Hepatocyte (in vitro differentiated cells): ENCODE measurements at regions not wholly inside any gene's neighbourhood (a gene's known extent, or its start where the extent isn't known, plus 50 kb on each side); places are given as distances from the start of the nearest gene placed in this dataset.

Experiments
- DNase-seq: peaks from one replicate; pipeline ENCODE4 v3.0.0-alpha.2; 2016; ENCODE audit warnings: low spot score
- H2AFZ ChIP-seq: fragments of 200-600 bp; sonication (generic); 2 replicates; pipeline ENCODE4 v1.6.0; 2016; ENCODE audit warnings: antibody characterized with exemption, mild to moderate bottlenecking
- H3K27ac ChIP-seq: fragments of 200-600 bp; sonication (generic); 2 replicates; pipeline ENCODE4 v1.5.1; 2016; ENCODE audit warnings: mild to moderate bottlenecking
- H3K27me3 ChIP-seq: fragments of 200-600 bp; sonication (generic); 2 replicates; pipeline ENCODE4 v1.6.1; 2016
- H3K36me3 ChIP-seq: fragments of 200-600 bp; sonication (generic); replicated peaks from 2 replicates; pipeline ENCODE4 v1.5.1; 2016; ENCODE audit warnings: low read depth; ENCODE audit not compliant: insufficient read depth
- H3K4me1 ChIP-seq: fragments of 200-600 bp; sonication (generic); 2 replicates; pipeline ENCODE4 v1.5.1; 2016; ENCODE audit warnings: mild to moderate bottlenecking, moderate library complexity; ENCODE audit not compliant: insufficient read depth
- H3K4me2 ChIP-seq: fragments of 200-600 bp; sonication (generic); 2 replicates; pipeline ENCODE4 v1.6.0; 2016
- H3K4me3 ChIP-seq: fragments of 200-600 bp; sonication (generic); 2 replicates; pipeline ENCODE4 v1.5.1; 2016; ENCODE audit warnings: mild to moderate bottlenecking
- H3K79me2 ChIP-seq: fragments of 200-600 bp; sonication (generic); 2 replicates; pipeline ENCODE4 v1.6.0; 2017; ENCODE audit warnings: mild to moderate bottlenecking
- H3K9me2 ChIP-seq: fragments of 200-600 bp; sonication (generic); replicated peaks from 2 replicates; pipeline ENCODE4 v1.6.0; 2017; ENCODE audit warnings: mild to moderate bottlenecking; ENCODE audit not compliant: insufficient read depth
- H3K9me3 ChIP-seq: fragments of 200-600 bp; sonication (generic); 2 replicates; pipeline ENCODE4 v1.5.1; 2016; ENCODE audit warnings: low read depth, mild to moderate bottlenecking
- H4K20me1 ChIP-seq: fragments of 200-600 bp; sonication (generic); 2 replicates; pipeline ENCODE4 v1.6.0; 2016; ENCODE audit warnings: mild to moderate bottlenecking; ENCODE audit not compliant: insufficient read depth, poor library complexity, severe bottlenecking
- EZH2 ChIP-seq: fragments of 200-600 bp; sonication (generic); IDR thresholded peaks from 2 replicates; pipeline ENCODE4 v1.6.1; 2016; ENCODE audit warnings: antibody characterized with exemption, mild to moderate bottlenecking, borderline replicate concordance
- EZH2phosphoT487 ChIP-seq: fragments of 200-600 bp; sonication (generic); IDR thresholded peaks from one replicate; pipeline ENCODE4 v1.6.1; 2018; ENCODE audit warnings: antibody characterized with exemption, mild to moderate bottlenecking, low read depth, moderate library complexity; ENCODE audit not compliant: unreplicated experiment, severe bottlenecking
- WGBS: methylation state at CpG from one replicate; pipeline ENCODE4 v1.1.6; 2016; ENCODE audit warnings: low lambda C conversion rate; ENCODE audit errors: missing lambda C conversion rate; 5-methylcytosine and 5-hydroxymethylcytosine counted together
- TF ChIP-seq, protein P1 (sequence below): fragments of 200-600 bp; sonication (generic); IDR thresholded peaks from 2 replicates; pipeline ENCODE4 v1.5.1; 2016; ENCODE audit warnings: antibody characterized with exemption, mild to moderate bottlenecking; ENCODE audit not compliant: poor library complexity

DNA sequence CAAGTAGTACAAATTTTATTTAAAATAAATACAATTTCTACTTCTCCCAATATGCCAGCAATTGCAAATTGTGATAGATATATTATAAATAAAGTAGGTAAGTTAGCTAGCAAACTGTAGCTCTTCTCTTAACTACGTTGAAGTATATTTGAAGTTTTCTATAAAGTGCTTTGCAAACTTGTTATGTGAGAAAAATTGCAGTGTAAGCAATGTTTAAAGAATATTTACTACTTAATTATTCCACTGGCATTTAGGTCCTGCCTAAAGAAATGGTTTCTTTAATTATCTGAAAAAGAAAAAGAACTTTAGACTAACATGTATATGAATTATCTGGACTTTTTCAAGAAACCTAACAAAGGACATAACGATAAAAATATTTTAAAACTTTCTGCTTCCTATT is 1350.0 kb upstream of the CDH9 start:
- 88% methylated on average over 2 of the region's 2 CpGs for WGBS
- Histone ChIP-seq H3K4me1 (no peaks in the 10 kb centered on the region), H3K9me3 (no peaks in the 10 kb centered on the region), H3K4me3 (no peak overlapping the region), H3K4me2 (no peak overlapping the region), H3K27me3 (no peaks in the 10 kb centered on the region), H2AFZ (no peak overlapping the region), H3K9me2 (no peaks in the 10 kb centered on the region), H3K79me2 (no peaks in the 10 kb centered on the region), H3K27ac (no peak overlapping the region), H3K36me3 (no peaks in the 10 kb centered on the region), H4K20me1 (no peaks in the 10 kb centered on the region)
- DNase-seq, result no peak
- TF ChIP-seq, protein P1, sequence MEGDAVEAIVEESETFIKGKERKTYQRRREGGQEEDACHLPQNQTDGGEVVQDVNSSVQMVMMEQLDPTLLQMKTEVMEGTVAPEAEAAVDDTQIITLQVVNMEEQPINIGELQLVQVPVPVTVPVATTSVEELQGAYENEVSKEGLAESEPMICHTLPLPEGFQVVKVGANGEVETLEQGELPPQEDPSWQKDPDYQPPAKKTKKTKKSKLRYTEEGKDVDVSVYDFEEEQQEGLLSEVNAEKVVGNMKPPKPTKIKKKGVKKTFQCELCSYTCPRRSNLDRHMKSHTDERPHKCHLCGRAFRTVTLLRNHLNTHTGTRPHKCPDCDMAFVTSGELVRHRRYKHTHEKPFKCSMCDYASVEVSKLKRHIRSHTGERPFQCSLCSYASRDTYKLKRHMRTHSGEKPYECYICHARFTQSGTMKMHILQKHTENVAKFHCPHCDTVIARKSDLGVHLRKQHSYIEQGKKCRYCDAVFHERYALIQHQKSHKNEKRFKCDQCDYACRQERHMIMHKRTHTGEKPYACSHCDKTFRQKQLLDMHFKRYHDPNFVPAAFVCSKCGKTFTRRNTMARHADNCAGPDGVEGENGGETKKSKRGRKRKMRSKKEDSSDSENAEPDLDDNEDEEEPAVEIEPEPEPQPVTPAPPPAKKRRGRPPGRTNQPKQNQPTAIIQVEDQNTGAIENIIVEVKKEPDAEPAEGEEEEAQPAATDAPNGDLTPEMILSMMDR, result no peak
- TF ChIP-seq EZH2phosphoT487 (no peak), EZH2 (no peak)

DNA sequence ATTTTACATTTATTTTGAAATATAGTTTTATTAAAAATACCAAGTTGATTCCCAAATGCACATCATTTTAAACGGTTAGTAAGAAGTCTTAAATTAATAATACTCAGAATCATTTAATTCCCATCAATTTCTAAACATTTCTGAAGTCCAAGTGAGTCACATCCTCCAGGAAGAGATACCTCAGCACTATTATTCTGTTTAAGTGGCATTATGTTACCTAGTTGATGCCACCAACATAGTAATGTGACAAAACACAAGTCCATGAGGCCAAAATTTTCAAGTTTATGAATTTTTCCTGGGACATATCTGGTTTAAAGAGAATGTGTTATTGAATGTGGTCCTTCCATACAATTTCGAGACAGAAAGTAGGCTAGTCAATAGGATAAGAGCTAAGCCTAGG is 1348.3 kb upstream of the CDH9 start:
- DNase-seq, result no peak
- no peak overlapping the region for H3K27ac ChIP-seq
- no peaks in the 10 kb centered on the region for H3K27me3 ChIP-seq
- H3K4me2 ChIP-seq, result no peak overlapping the region
- no peaks in the 10 kb centered on the region for H3K9me2 ChIP-seq
- H4K20me1 ChIP-seq, result no peaks in the 10 kb centered on the region
- 63% methylated on average over 2 of the region's 2 CpGs for WGBS
- no peaks in the 10 kb centered on the region for H3K79me2 ChIP-seq
- no peaks in the 10 kb centered on the region for H3K36me3 ChIP-seq
- H3K9me3 ChIP-seq, result no peaks in the 10 kb centered on the region
- H2AFZ ChIP-seq, result no peak overlapping the region
- H3K4me3 ChIP-seq, result no peak overlapping the region
- no peaks in the 10 kb centered on the region for H3K4me1 ChIP-seq
- no peak for TF ChIP-seq EZH2
- TF ChIP-seq, protein P1, result no peak
- TF ChIP-seq EZH2phosphoT487, result no peak

GRCh38 chr5:28380167-28380566 is 1341.8 kb upstream of the CDH9 start:
- Histone ChIP-seq H3K36me3 (no peaks in the 10 kb centered on the region), H3K4me1 (no peaks in the 10 kb centered on the region), H3K79me2 (no peaks in the 10 kb centered on the region), H3K27me3 (no peaks in the 10 kb centered on the region), H3K4me3 (no peak overlapping the region), H3K27ac (no peak overlapping the region), H3K4me2 (no peak overlapping the region), H4K20me1 (no peaks in the 10 kb centered on the region), H3K9me3 (no peaks in the 10 kb centered on the region), H3K9me2 (no peaks in the 10 kb centered on the region), H2AFZ (no peak overlapping the region)
- DNase-seq, result no peak
- TF ChIP-seq EZH2, result no peak
- TF ChIP-seq, protein P1, result no peak
- TF ChIP-seq EZH2phosphoT487, result no peak
- WGBS, result 92% methylated on average over 2 of the region's 2 CpGs

GRCh38 chr5:28374492-28374967 is 1336.1 kb upstream of the CDH9 start:
- Histone ChIP-seq H3K27ac (no peak overlapping the region), H3K9me2 (no peaks in the 10 kb centered on the region), H3K79me2 (no peaks in the 10 kb centered on the region), H2AFZ (no peak overlapping the region), H3K36me3 (no peaks in the 10 kb centered on the region), H3K4me3 (no peak overlapping the region), H3K9me3 (no peaks in the 10 kb centered on the region), H4K20me1 (no peaks in the 10 kb centered on the region), H3K27me3 (no peaks in the 10 kb centered on the region), H3K4me2 (no peak overlapping the region), H3K4me1 (no peaks in the 10 kb centered on the region)
- DNase-seq, result peak; percentile 38
- TF ChIP-seq EZH2 (no peak), EZH2phosphoT487 (no peak)
- TF ChIP-seq, protein P1, result no peak
- 48% methylated on average over 3 of the region's 3 CpGs for WGBS
